Keratinocyte (primary cell): ENCODE measurements at regions not wholly inside any gene's neighbourhood (a gene's known extent, or its start where the extent isn't known, plus 50 kb on each side); places are given as distances from the start of the nearest gene placed in this dataset.

Experiments used
- DNase-seq: peaks from one replicate; pipeline ENCODE4 v3.0.0-alpha.2; 2011; ENCODE audit warnings: low read depth, missing footprints, low spot score
- FAIRE-seq: peaks from 2 replicates; lab custom pipeline; 2011; peaks lifted over from hg19 to GRCh38; lab: Jason Lieb, UNC
- H2AFZ ChIP-seq: 2 replicates; pipeline ENCODE4 v1.6.0; 2012; ENCODE audit warnings: low read length, control low read depth, inconsistent platforms; ENCODE audit not compliant: control insufficient read depth
- H3K27ac ChIP-seq: 2 replicates; pipeline ENCODE4 v1.5.1; 2011; ENCODE audit warnings: low read length; ENCODE audit not compliant: control insufficient read depth, insufficient read depth
- H3K27me3 ChIP-seq: 3 replicates; pipeline ENCODE4 v1.6.0; 2011; ENCODE audit warnings: low read length; ENCODE audit not compliant: control insufficient read depth, insufficient read depth; ENCODE audit errors: extremely low read depth
- H3K36me3 ChIP-seq, 2 experiments: 2 replicates in 1 of 2; 3 replicates in 1 of 2; pipeline ENCODE4 v1.5.1; 2011; ENCODE audit warnings: low read length in 2 of 2, mild to moderate bottlenecking in 1 of 2; ENCODE audit not compliant: control insufficient read depth in 2 of 2, insufficient read depth in 2 of 2; ENCODE audit errors: extremely low read depth in 1 of 2
- H3K4me1 ChIP-seq: 3 replicates; pipeline ENCODE4 v1.5.1; 2011; ENCODE audit warnings: low read length; ENCODE audit not compliant: control insufficient read depth, insufficient read depth; ENCODE audit errors: extremely low read depth
- H3K4me2 ChIP-seq: 3 replicates; pipeline ENCODE4 v1.6.0; 2011; ENCODE audit warnings: low read depth, low read length; ENCODE audit not compliant: control insufficient read depth, insufficient read depth; ENCODE audit errors: extremely low read depth
- H3K4me3 ChIP-seq, 3 experiments: fragments of 200-600 bp in 1 of 3; sonication (generic) in 1 of 3; 2 replicates in 2 of 3; 3 replicates in 1 of 3; pipeline ENCODE4 v1.5.1; 2011 to 2016; ENCODE audit warnings: low read length in 3 of 3, mild to moderate bottlenecking in 3 of 3, control low read depth in 2 of 3, inconsistent platforms in 1 of 3, low read depth in 1 of 3, mixed read lengths in 1 of 3, mixed run types in 1 of 3, moderate library complexity in 1 of 3; ENCODE audit not compliant: control insufficient read depth in 2 of 3, insufficient read depth in 2 of 3; ENCODE audit errors: extremely low read depth in 1 of 3
- H3K79me2 ChIP-seq: 2 replicates; pipeline ENCODE4 v1.6.0; 2012; ENCODE audit warnings: low read length; ENCODE audit not compliant: control insufficient read depth, insufficient read depth
- H3K9ac ChIP-seq: 3 replicates; pipeline ENCODE4 v1.6.0; 2011; ENCODE audit warnings: low read length; ENCODE audit not compliant: control insufficient read depth, insufficient read depth; ENCODE audit errors: extremely low read depth
- H3K9me1 ChIP-seq: 3 replicates; pipeline ENCODE4 v1.6.0; 2011; ENCODE audit warnings: low read length; ENCODE audit not compliant: control insufficient read depth, insufficient read depth; ENCODE audit errors: extremely low read depth
- H3K9me3 ChIP-seq: 2 replicates; pipeline ENCODE4 v1.5.1; 2012; ENCODE audit warnings: low read depth, low read length; ENCODE audit not compliant: control insufficient read depth
- H4K20me1 ChIP-seq: 3 replicates; pipeline ENCODE4 v1.6.0; 2011; ENCODE audit warnings: low read length; ENCODE audit not compliant: control insufficient read depth, insufficient read depth; ENCODE audit errors: extremely low read depth
- CTCF ChIP-seq, 3 experiments: IDR thresholded peaks in 1 of 3; conservative IDR thresholded peaks in 1 of 3; optimal IDR thresholded peaks in 1 of 3; 2 replicates in 2 of 3; 3 replicates in 1 of 3; pipeline versions ENCODE3 to v1.5.1; 2011; ENCODE audit warnings: low read length in 3 of 3, mild to moderate bottlenecking in 3 of 3, moderate library complexity in 2 of 3, control low read depth in 1 of 3, inconsistent platforms in 1 of 3; ENCODE audit not compliant: insufficient read depth in 2 of 3; ENCODE audit errors: extremely low read depth in 1 of 3
- EZH2 ChIP-seq: IDR thresholded peaks from one replicate; pipeline ENCODE4 v1.6.1; 2012; ENCODE audit warnings: inconsistent platforms, mild to moderate bottlenecking, low read length, moderate library complexity
- dilution Hi-C: fragments of 300-500 bp; cut with MboI; formaldehyde crosslinking; loops from one replicate; pipeline ENCODE4 v1.7.0; 2020; ENCODE audit warnings: low sequenced_read_pairs; ENCODE audit not compliant: extremely low pct_ligation_motif_present

GRCh38 chr17:74072340-74072739 is 131.1 kb upstream of the RPL38 start:
- FAIRE-seq (no peak), DNase-seq (no peak)
- peaks cover 2% of the 10 kb centered on the region for H3K9me3 ChIP-seq
- H3K79me2 ChIP-seq, result no peaks in the 10 kb centered on the region
- H4K20me1 ChIP-seq, result no peaks in the 10 kb centered on the region
- H3K27me3 ChIP-seq, result no peaks in the 10 kb centered on the region
- H2AFZ ChIP-seq, result no peak overlapping the region
- H3K4me3 ChIP-seq, result no peak overlapping the region
- no peak overlapping the region for H3K27ac ChIP-seq
- H3K4me1 ChIP-seq, result no peaks in the 10 kb centered on the region
- TF ChIP-seq CTCF (optimal IDR thresholded peaks at IDR 0.05 in 1 of 3, IDR thresholded peaks at IDR 0.05 in 1 of 3, conservative IDR thresholded peaks at IDR 0.05 in 1 of 3; ENCODE audit: extremely low read depth in 1 of 3, insufficient read depth in 2 of 3, low read length in 3 of 3) (no peak), EZH2 (no peak)
- no peaks in the 10 kb centered on the region for H3K36me3 ChIP-seq
- dilution Hi-C loops, result no loop called here
- H3K9ac ChIP-seq, result no peak overlapping the region
- no peak overlapping the region for H3K4me2 ChIP-seq
- no peaks in the 10 kb centered on the region for H3K9me1 ChIP-seq

GRCh38 chr17:74076446-74076845 is 127.0 kb upstream of the RPL38 start:
- TF ChIP-seq EZH2 (no peak), CTCF (optimal IDR thresholded peaks at IDR 0.05 in 1 of 3, IDR thresholded peaks at IDR 0.05 in 1 of 3, conservative IDR thresholded peaks at IDR 0.05 in 1 of 3; ENCODE audit: extremely low read depth in 1 of 3, insufficient read depth in 2 of 3, low read length in 3 of 3) (no peak)
- dilution Hi-C loops, result no loop called here
- Histone ChIP-seq H4K20me1 (no peaks in the 10 kb centered on the region), H3K4me2 (no peak overlapping the region), H3K4me1 (no peaks in the 10 kb centered on the region), H3K27me3 (no peaks in the 10 kb centered on the region), H2AFZ (no peak overlapping the region), H3K79me2 (no peaks in the 10 kb centered on the region), H3K9me1 (no peaks in the 10 kb centered on the region), H3K9me3 (peaks cover 2% of the 10 kb centered on the region), H3K36me3 (no peaks in the 10 kb centered on the region), H3K9ac (no peak overlapping the region), H3K27ac (no peak overlapping the region), H3K4me3 (no peak overlapping the region)
- no peak for FAIRE-seq
- DNase-seq, result no peak
